Central memory CD8-positive, alpha-beta T cell (primary cell): ENCODE measurements at regions not wholly inside any gene's neighbourhood (a gene's known extent, or its start where the extent isn't known, plus 50 kb on each side); places are given as distances from the start of the nearest gene placed in this dataset.

Experiments used
- ATAC-seq: fragments of 150-1000 bp; cut with Tn5 transposase; replicated peaks from 2 replicates; pipeline ENCODE4 v1.10.0; 2022; ENCODE audit warnings: mild to moderate bottlenecking, moderate FRiP score, moderate number of reproducible peaks; ENCODE audit not compliant: poor library complexity, severe bottlenecking; ENCODE audit errors: extremely low read depth
- DNase-seq, 2 donors: peaks; one replicate each; pipeline ENCODE4 v3.0.0; 2021; ENCODE audit warnings: low spot score in 2 of 2
- H3K27ac Mint-ChIP-seq: one replicate; pipeline ENCODE4 v1.8.0; 2022; ENCODE audit warnings: low read depth, mild to moderate bottlenecking, moderate library complexity, mixed read lengths
- H3K27me3 Mint-ChIP-seq: one replicate; pipeline ENCODE4 v1.8.0; 2022; ENCODE audit warnings: mixed read lengths
- H3K36me3 Mint-ChIP-seq: one replicate; pipeline ENCODE4 v1.8.0; 2022; ENCODE audit warnings: mild to moderate bottlenecking, moderate library complexity, mixed read lengths; ENCODE audit not compliant: insufficient read depth
- H3K4me1 Mint-ChIP-seq: one replicate; pipeline ENCODE4 v1.8.0; 2022; ENCODE audit warnings: mixed read lengths
- H3K4me3 Mint-ChIP-seq: one replicate; pipeline ENCODE4 v1.8.0; 2022; ENCODE audit warnings: mild to moderate bottlenecking, moderate library complexity, mixed read lengths
- H3K9me3 Mint-ChIP-seq: one replicate; pipeline ENCODE4 v1.8.0; 2022; ENCODE audit warnings: mixed read lengths

DNA sequence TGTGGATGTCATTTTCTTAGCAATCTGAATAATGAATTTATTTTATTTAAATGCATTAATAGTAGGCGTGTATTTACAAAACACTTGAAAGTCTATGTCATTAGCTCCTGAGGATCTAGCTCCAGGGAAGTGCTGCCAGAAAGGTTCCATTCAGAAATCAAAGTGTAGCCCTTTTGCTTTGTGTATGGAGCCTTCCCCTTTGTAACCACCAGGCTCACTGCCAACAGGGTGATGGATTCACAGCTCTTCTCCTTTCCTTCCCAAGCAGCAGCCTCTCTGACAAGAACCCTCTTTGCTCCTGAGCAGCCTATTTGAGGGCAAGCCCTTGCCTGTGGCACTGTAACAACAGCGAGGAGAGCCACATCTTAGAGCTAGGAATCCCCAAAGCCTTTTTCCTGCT, 286.0 kb upstream of the RASGEF1B start:
- Mint-ChIP-seq H3K4me3 (no peak overlapping the region), H3K27me3 (no peaks in the 10 kb centered on the region), H3K9me3 (no peaks in the 10 kb centered on the region), H3K4me1 (peaks cover 7% of the 10 kb centered on the region), H3K36me3 (no peaks in the 10 kb centered on the region), H3K27ac (no peak overlapping the region)
- ATAC-seq (no peak), DNase-seq (no peak)

DNA sequence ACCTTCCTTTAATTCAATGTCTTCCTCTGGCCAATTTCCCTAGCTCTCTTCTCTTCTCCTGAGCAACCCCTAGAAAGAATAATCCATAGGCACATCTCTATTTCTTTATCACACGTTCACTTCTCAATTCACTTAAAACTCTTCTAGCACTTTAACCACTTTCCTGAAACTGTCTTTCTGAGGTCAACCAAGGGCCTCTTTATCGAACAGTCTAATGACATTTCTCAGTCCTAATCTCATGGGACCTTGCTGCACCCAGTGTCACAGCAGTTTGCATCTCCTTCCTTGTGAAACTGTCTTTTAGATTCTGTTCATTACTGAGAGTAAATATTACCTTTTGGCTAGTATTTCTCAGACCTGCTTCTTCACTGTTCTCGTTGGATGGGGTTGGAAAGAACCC, 285.3 kb upstream of the RASGEF1B start:
- H3K36me3 Mint-ChIP-seq, result no peaks in the 10 kb centered on the region
- H3K27ac Mint-ChIP-seq, result no peak overlapping the region
- ATAC-seq, result no peak
- DNase-seq, result no peak
- H3K4me3 Mint-ChIP-seq, result no peak overlapping the region
- no peaks in the 10 kb centered on the region for H3K9me3 Mint-ChIP-seq
- H3K4me1 Mint-ChIP-seq, result peaks cover 7% of the 10 kb centered on the region
- H3K27me3 Mint-ChIP-seq, result no peaks in the 10 kb centered on the region

DNA sequence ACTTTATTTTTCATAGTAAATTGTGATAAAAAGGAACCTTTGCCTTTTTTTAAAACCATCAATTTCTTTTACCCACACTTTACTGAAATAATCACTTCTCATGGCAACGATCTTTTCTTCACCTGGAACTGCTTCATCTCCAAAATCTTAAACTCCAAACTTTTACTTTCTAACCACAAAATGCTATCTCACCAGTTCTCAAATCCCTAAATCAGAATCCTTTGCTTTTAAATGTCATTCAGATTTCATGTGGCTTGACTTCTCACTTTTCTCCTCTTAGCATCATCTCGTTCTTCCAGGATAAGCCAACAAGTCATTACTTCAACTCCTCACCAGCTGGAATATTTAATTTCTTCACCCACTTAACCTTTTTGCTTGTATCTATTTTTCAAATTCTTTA, 284.3 kb upstream of the RASGEF1B start:
- ATAC-seq (no peak), DNase-seq (no peak)
- no peaks in the 10 kb centered on the region for H3K27me3 Mint-ChIP-seq
- H3K27ac Mint-ChIP-seq, result no peak overlapping the region
- H3K36me3 Mint-ChIP-seq, result no peaks in the 10 kb centered on the region
- no peaks in the 10 kb centered on the region for H3K9me3 Mint-ChIP-seq
- no peak overlapping the region for H3K4me3 Mint-ChIP-seq
- H3K4me1 Mint-ChIP-seq, result peaks cover 7% of the 10 kb centered on the region

DNA sequence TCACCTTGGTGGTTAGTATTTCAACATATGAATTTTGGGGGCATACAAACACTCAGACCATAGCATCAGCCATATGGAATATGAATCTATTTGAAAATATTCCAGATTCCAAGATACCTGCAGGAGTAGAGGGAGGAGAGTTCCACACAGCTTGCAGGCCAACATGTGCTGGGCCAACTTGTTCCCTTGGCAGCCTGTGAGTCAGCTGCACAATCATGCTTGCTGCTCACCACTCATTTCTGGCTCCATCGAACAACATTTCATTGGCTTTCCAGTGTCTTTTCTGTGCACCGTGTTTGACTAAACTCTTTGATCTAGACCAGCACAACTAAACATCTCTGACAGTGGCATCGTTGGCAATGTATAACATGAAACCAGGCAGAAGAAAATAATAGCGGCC, 282.5 kb upstream of the RASGEF1B start:
- no peak for ATAC-seq
- peaks cover 7% of the 10 kb centered on the region for H3K4me1 Mint-ChIP-seq

DNA sequence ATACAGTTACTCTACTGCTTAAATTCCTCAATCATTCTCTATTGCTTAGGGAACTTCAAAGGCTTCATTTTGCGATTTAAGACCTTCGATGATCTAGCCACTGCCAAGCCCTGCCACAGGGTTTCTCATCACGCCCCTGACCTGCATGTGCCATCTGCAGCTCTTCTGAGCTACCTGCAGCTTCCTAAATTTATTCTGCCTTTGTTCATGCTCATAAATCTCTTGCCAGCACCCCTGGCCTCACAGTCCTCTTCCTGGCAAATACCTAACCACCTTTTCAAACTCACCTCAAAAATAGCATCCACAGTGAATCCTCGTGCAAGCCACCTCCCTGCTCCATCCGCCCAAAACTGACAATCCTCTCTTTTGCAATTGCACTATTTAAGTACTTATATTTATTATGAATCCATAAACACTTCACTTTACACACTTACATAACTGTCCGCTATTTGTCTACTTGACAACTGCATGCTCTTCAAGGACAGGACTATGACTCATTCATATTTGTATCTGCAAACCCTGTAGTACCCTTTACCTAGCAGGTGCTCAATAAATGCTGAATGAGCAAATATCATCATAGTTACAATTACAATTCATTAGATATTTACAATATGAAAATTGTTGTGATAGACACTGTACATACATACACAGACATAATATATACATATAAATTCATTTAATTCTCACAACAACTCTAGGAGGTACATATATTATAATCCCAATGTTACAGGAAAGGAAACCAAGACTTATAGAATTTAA, 280.0 kb upstream of the RASGEF1B start:
- H3K27me3 Mint-ChIP-seq, result no peaks in the 10 kb centered on the region
- H3K4me1 Mint-ChIP-seq, result peaks cover 11% of the 10 kb centered on the region
- no peak overlapping the region for H3K27ac Mint-ChIP-seq
- no peak for ATAC-seq
- H3K4me3 Mint-ChIP-seq, result no peak overlapping the region
- DNase-seq, result no peak
- H3K9me3 Mint-ChIP-seq, result no peaks in the 10 kb centered on the region
- no peaks in the 10 kb centered on the region for H3K36me3 Mint-ChIP-seq

More for the DNA sequence above, 282.5 kb upstream of the RASGEF1B start:
- DNase-seq, result no peak
- Mint-ChIP-seq H3K27ac (no peak overlapping the region), H3K36me3 (no peaks in the 10 kb centered on the region), H3K9me3 (no peaks in the 10 kb centered on the region), H3K4me3 (no peak overlapping the region), H3K27me3 (no peaks in the 10 kb centered on the region)

DNA sequence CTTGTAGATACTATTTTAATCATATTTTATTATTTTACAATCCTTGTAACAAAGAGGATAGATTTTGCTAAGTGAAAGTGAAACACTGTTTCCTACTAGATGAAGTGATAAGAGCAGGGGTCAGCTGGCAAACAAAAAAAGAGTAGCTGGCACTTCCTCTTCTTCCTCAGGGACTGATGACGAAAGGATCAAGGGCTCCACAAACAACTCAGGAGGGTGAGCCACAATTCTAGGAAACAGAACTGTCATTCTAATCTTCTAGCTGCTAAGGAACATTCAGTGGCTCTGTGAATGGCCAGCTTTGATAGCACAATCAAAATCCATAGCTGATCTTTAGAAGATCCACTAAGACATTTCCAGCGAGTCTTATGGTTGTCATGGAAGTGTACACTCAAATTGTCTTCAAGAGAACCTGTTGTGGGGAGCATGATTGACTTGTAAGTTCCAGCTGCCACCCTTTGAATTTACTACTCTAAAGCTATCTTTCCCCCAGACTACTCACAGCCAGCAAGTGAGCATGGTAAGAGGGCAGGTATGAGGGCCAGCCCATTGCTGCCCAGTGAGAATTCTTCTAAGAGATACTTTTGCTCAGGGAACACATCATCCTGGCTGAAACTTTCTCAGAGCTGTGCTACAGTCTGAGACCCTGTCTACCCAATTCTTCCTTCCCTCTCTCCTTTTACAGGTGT, 275.7 kb upstream of the RASGEF1B start:
- Mint-ChIP-seq H3K9me3 (no peaks in the 10 kb centered on the region), H3K27me3 (no peaks in the 10 kb centered on the region), H3K4me1 (peaks cover 9% of the 10 kb centered on the region), H3K27ac (no peak overlapping the region), H3K4me3 (no peak overlapping the region), H3K36me3 (no peaks in the 10 kb centered on the region)
- DNase-seq (no peak), ATAC-seq (no peak)

DNA sequence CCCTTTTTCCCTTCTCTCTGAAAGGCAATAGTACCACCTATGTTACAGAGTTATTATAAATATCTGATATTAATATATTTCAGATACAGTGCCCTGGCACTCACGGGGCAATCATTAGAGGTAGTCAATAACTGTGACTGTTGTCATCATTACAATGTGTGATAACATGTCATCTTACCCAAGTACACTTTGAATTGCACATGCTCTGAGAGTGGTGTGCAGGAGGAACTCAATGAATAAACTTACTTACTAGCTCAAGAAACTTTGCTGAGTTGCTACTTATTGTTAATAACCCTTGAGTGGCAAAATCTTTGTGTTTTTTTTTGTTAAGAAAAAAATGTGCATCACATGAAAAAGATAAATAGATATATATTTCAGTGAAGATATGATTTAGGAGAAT, 275.1 kb upstream of the RASGEF1B start:
- no peak overlapping the region for H3K27ac Mint-ChIP-seq
- H3K9me3 Mint-ChIP-seq, result no peaks in the 10 kb centered on the region
- no peaks in the 10 kb centered on the region for H3K27me3 Mint-ChIP-seq
- ATAC-seq (no peak), DNase-seq (no peak)
- H3K4me3 Mint-ChIP-seq, result no peak overlapping the region
- no peaks in the 10 kb centered on the region for H3K36me3 Mint-ChIP-seq
- peaks cover 9% of the 10 kb centered on the region for H3K4me1 Mint-ChIP-seq

DNA sequence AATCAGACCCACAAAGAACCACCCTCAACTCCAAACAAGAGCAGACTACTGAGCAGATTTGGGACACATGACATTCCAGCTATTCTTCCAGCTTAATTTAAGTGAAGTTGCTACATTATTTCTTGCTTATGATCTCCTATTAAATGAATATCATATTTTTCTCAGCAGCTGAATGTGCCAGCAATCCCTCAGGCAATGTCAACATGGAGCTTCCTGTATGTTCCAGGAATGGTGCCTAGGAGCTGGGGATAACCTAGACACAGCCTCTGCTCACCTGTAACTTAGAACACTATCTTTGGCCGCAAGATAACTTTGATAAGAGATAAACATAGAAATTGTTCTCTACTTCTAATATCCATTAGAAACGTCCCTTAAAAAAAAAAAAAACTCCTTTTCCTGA, 274.4 kb upstream of the RASGEF1B start:
- Mint-ChIP-seq H3K4me3 (no peak overlapping the region), H3K27me3 (no peaks in the 10 kb centered on the region), H3K27ac (no peak overlapping the region), H3K9me3 (no peaks in the 10 kb centered on the region), H3K4me1 (peaks cover 9% of the 10 kb centered on the region), H3K36me3 (no peaks in the 10 kb centered on the region)
- DNase-seq (no peak), ATAC-seq (no peak)

DNA sequence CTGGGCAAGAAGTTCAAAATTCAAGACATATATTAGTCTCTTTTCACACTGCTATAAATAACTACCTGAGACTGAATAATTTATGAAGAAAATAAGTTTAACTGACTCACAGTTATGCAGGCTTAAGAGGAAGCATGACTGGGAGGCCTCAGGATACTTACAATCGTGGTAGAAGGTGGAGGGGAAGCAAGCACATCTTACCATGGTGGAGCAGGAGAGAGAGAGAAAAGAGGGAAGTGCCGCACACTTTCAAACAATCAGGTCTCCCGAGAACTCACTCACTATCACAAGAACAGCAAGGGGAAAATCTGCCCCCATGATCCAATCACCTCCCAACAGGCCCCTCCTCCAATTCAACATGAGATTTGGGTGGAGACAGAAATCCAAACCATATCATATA, 273.3 kb upstream of the RASGEF1B start:
- Mint-ChIP-seq H3K27me3 (no peaks in the 10 kb centered on the region), H3K9me3 (no peaks in the 10 kb centered on the region), H3K27ac (no peak overlapping the region), H3K4me3 (no peak overlapping the region), H3K4me1 (peaks cover 9% of the 10 kb centered on the region), H3K36me3 (no peaks in the 10 kb centered on the region)
- ATAC-seq, result no peak
- no peak for DNase-seq

DNA sequence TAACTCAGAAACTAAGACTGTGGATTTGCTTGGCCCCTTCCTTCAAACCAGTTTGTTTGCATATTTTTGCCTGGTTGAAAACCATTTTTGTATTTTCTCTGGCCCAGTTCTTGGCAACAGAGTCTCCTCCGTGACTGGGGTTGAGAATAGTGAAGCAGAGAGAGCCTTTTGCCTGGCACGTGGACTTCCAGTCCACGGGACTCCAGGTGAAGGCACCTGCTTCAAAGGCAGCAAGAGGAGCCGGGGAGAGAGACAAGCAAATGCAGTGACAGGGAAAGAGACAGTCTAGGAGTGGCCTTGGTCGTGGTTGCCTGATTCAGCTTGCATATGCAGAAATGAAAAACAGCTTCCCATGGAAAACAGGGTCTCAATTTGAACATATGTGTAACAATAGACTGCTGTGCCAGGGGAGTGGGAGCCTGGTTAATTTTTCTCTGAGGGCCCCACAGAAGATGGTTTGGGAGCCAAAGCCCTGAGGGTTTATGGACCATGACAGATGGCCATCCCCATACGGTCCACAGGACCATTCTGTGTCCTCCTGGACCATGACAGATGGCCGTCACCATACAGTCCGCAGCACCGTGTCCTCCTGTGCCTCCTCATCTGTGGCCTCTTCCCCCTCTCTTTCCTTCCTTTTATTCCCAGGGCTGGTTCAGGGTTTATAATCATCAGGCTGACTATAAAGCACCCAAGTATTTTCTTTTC, 272.2 kb upstream of the RASGEF1B start:
- no peaks in the 10 kb centered on the region for H3K27me3 Mint-ChIP-seq
- no peaks in the 10 kb centered on the region for H3K36me3 Mint-ChIP-seq
- no peak overlapping the region for H3K4me3 Mint-ChIP-seq
- no peak overlapping the region for H3K27ac Mint-ChIP-seq
- DNase-seq, result no peak
- no peaks in the 10 kb centered on the region for H3K9me3 Mint-ChIP-seq
- ATAC-seq, result no peak
- H3K4me1 Mint-ChIP-seq, result peaks cover 9% of the 10 kb centered on the region

DNA sequence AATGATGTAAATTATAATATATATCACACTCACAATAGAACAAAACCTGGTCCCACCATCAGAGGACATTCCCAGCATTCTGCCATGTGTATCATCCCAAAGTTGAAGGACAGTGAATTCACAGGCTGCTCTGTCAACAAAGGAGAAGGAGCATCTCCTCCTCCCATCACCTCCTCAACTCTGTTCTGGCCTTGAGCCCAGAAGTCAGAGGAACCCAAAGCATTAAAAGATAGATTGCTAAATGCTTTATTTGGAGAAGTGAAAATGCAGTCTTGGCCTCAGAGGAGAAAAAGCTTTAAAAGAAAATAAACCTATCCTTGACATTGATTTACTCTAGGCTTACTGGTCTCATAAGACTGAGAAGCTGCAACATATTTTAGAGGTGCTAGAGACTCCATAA, 268.8 kb upstream of the RASGEF1B start:
- Mint-ChIP-seq H3K4me3 (no peak overlapping the region), H3K36me3 (no peaks in the 10 kb centered on the region), H3K9me3 (no peaks in the 10 kb centered on the region), H3K27ac (no peak overlapping the region), H3K27me3 (no peaks in the 10 kb centered on the region), H3K4me1 (no peaks in the 10 kb centered on the region)
- DNase-seq (no peak), ATAC-seq (no peak)

DNA sequence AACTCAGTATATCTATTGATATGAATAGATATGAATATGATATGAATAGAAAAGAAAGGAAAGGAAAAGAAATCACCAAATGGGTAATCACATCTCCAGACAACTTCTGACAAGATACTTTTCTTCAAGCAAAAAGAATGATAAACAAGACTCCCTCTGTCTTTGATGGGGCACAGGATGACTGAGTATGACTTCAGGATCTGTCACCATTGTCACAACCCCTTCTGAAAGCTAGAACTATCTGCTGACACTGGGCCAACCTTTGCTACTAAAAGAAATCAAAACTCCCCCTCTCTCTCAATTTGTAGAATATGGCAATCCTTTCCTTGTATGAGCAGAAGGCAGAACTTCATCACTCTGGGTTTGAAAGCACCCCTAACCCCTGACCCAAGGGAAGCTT, 267.2 kb upstream of the RASGEF1B start:
- DNase-seq (no peak), ATAC-seq (no peak)
- H3K4me3 Mint-ChIP-seq, result no peak overlapping the region
- H3K27ac Mint-ChIP-seq, result no peak overlapping the region
- H3K36me3 Mint-ChIP-seq, result no peaks in the 10 kb centered on the region
- no peaks in the 10 kb centered on the region for H3K9me3 Mint-ChIP-seq
- H3K4me1 Mint-ChIP-seq, result no peaks in the 10 kb centered on the region
- H3K27me3 Mint-ChIP-seq, result no peaks in the 10 kb centered on the region
